K562 (cell line): ENCODE measurements at regions not wholly inside any gene's neighbourhood (a gene's known extent, or its start where the extent isn't known, plus 50 kb on each side); places are given as distances from the start of the nearest gene placed in this dataset.

Source experiments
- CREBBP ChIP-seq: IDR thresholded peaks from one replicate; pipeline ENCODE4 v1.6.1; 2012; ENCODE audit warnings: low read depth, mild to moderate bottlenecking, control low read depth, inconsistent platforms, low read length
- EHMT2 ChIP-seq: fragments of 450-650 bp; IDR thresholded peaks from 2 replicates; pipeline ENCODE4 v1.6.1; 2018; ENCODE audit warnings: antibody characterized with exemption
- POLR2A ChIP-seq: fragments of 450-650 bp; conservative IDR thresholded peaks from 2 replicates; pipeline ENCODE4 v1.6.1; 2016
- SOX6 ChIP-seq: fragments of 450-650 bp; IDR thresholded peaks from 2 replicates; pipeline ENCODE4 v1.6.1; 2014; ENCODE audit warnings: mild to moderate bottlenecking
- TBP ChIP-seq: optimal IDR thresholded peaks from 2 replicates; pipeline ENCODE3; 2011; ENCODE audit warnings: low read depth, low read length, improper control_type of control experiment
- TCF7L2 ChIP-seq: fragments of 150-350 bp; IDR thresholded peaks from 2 replicates; pipeline ENCODE4 v1.6.1; 2016; ENCODE audit warnings: low read depth, mild to moderate bottlenecking, low read length, moderate library complexity
- ZNF282 ChIP-seq: sonication (generic); formaldehyde crosslinking; IDR thresholded peaks from 2 replicates; pipeline ENCODE4 v1.8.1; 2023; ENCODE audit warnings: missing genetic modification reagents
- ZNF316 ChIP-seq: fragments of 450-650 bp; IDR thresholded peaks from 2 replicates; pipeline ENCODE4 v1.6.1; 2016
- TF ChIP-seq, protein P1 (sequence below): sonication (generic); formaldehyde crosslinking; IDR thresholded peaks from 2 replicates; pipeline ENCODE4 v1.9.0; 2022; ENCODE audit warnings: mild to moderate bottlenecking, missing genetic modification reagents

DNA sequence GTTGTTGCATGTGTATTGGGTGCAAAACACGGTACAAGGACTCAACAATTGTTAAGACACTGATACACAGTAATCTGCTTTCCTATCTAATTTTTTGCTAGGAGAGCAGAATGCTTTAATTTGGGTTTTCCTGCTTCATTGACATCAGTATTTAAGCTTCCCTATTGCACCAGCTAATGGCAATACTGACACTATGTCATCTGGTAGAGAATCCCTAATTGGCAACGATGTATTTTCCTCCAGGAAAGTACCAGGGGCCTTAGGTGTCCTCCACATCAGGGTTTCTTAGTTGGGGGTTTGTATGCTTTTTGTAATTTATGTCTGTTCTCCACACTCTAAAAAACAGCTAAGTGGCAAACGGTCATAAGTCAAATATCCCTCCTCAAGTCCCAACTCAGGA, 76.5 kb upstream of the FRY start:
- no peak for TF ChIP-seq CREBBP
- no peak for TF ChIP-seq SOX6
- no peak for TF ChIP-seq TCF7L2
- no peak for TF ChIP-seq EHMT2
- TF ChIP-seq, protein P1, sequence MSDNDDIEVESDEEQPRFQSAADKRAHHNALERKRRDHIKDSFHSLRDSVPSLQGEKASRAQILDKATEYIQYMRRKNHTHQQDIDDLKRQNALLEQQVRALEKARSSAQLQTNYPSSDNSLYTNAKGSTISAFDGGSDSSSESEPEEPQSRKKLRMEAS (CRISPR knock-in tag): no peak
- TF ChIP-seq TBP: no peak
- TF ChIP-seq ZNF316: no peak
- no peak for TF ChIP-seq POLR2A
- TF ChIP-seq ZNF282 (CRISPR knock-in tag): no peak
